ENCODE measurements at regions not wholly inside any gene's neighbourhood (a gene's known extent, or its start where the extent isn't known, plus 50 kb on each side); places are given as distances from the start of the nearest gene placed in this dataset.

- no peak for TF ChIP-seq CTCF (IDR thresholded peaks at IDR 0.05; ENCODE audit: insufficient read depth, missing control alignments)
- DNase-seq (ENCODE audit: insufficient read length, low spot score): no peak
- FAIRE-seq: no peak
These were observed 66.6 kb upstream of the RDX start for GRCh38 chr11:110362971-110363509.

DNA sequence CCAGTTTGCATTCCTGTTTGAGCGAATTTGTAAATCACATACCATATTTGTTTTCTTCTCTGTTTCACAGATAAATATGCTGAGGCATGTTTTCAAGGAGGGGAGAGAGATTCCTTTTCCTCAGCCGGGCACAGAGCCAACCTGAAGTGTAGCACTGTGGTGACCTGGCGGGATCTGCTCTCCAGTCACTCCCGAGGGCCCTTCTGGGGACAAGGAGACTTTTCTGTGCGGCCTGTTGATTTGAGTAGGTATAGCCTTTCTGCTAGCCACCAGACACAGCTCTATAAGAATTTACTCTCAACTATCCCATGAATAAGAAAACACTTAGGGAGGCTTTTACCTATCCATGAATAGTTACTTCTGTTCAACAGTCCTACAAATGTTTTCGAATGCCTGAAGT lies 63.5 kb upstream of the FDX1 start:
- no peak for DNase-seq (ENCODE audit: insufficient read length, low spot score)
- no peak for TF ChIP-seq CTCF (IDR thresholded peaks at IDR 0.05; ENCODE audit: insufficient read depth, missing control alignments)
- no peak for FAIRE-seq

GRCh38 chr11:110367571-110367970 lies 62.2 kb upstream of the FDX1 start:
- no peak for FAIRE-seq
- DNase-seq (ENCODE audit: insufficient read length, low spot score): no peak

GRCh38 chr11:110371084-110371483 lies 58.7 kb upstream of the FDX1 start:
- no peak for TF ChIP-seq CTCF (IDR thresholded peaks at IDR 0.05; ENCODE audit: insufficient read depth, missing control alignments)
- no peak for FAIRE-seq
- DNase-seq (ENCODE audit: insufficient read length, low spot score): no peak

More at GRCh38 chr11:110367571-110367970, 62.2 kb upstream of the FDX1 start:
- TF ChIP-seq CTCF (IDR thresholded peaks at IDR 0.05; ENCODE audit: insufficient read depth, missing control alignments): peak; percentile 36

GRCh38 chr11:110373051-110373702 lies 56.6 kb upstream of the FDX1 start:
- TF ChIP-seq CTCF (IDR thresholded peaks at IDR 0.05; ENCODE audit: insufficient read depth, missing control alignments): no peak
- DNase-seq (ENCODE audit: insufficient read length, low spot score): no peak
- FAIRE-seq: no peak

GRCh38 chr11:110374921-110375320 lies 54.8 kb upstream of the FDX1 start:
- TF ChIP-seq CTCF (IDR thresholded peaks at IDR 0.05; ENCODE audit: insufficient read depth, missing control alignments): no peak
- DNase-seq (ENCODE audit: insufficient read length, low spot score): no peak
- FAIRE-seq: no peak

GRCh38 chr11:110375351-110375750 lies 54.4 kb upstream of the FDX1 start:
- TF ChIP-seq CTCF (IDR thresholded peaks at IDR 0.05; ENCODE audit: insufficient read depth, missing control alignments): no peak
- FAIRE-seq (no peak), DNase-seq (ENCODE audit: insufficient read length, low spot score) (no peak)

Measured in D721Med (cell line).